Endodermal cell (in vitro differentiated cells): ENCODE measurements at regions not wholly inside any gene's neighbourhood (a gene's known extent, or its start where the extent isn't known, plus 50 kb on each side); places are given as distances from the start of the nearest gene placed in this dataset.

ENCODE experiments used
- DNase-seq: peaks from one replicate; pipeline ENCODE4 v3.0.0-alpha.2; 2017
- H3K27ac ChIP-seq: 2 replicates; pipeline ENCODE4 v1.5.1; 2013; ENCODE audit warnings: mild to moderate bottlenecking, low read depth, low read length, moderate library complexity
- H3K27me3 ChIP-seq: 2 replicates; pipeline ENCODE4 v1.6.1; 2013; ENCODE audit warnings: mild to moderate bottlenecking, low read length, moderate library complexity; ENCODE audit not compliant: insufficient read depth, control insufficient read depth, poor library complexity, severe bottlenecking
- H3K36me3 ChIP-seq: 2 replicates; pipeline ENCODE4 v1.7.0; 2013; ENCODE audit warnings: mild to moderate bottlenecking, low read length, moderate library complexity; ENCODE audit not compliant: control insufficient read depth, insufficient read depth
- H3K4me1 ChIP-seq: one replicate; pipeline ENCODE4 v1.7.0; 2013; ENCODE audit warnings: low read length; ENCODE audit not compliant: control insufficient read depth, insufficient read depth
- H3K4me3 ChIP-seq: 2 replicates; pipeline ENCODE4 v1.5.1; 2013; ENCODE audit warnings: mild to moderate bottlenecking, low read length, moderate library complexity
- H3K9ac ChIP-seq: 2 replicates; pipeline ENCODE4 v1.6.1; 2013; ENCODE audit warnings: mild to moderate bottlenecking, low read length, moderate library complexity; ENCODE audit not compliant: poor library complexity, severe bottlenecking; ENCODE audit errors: extremely low read depth
- H3K9me3 ChIP-seq: 2 replicates; pipeline ENCODE4 v1.6.1; 2013; ENCODE audit warnings: mild to moderate bottlenecking, low read length, moderate library complexity; ENCODE audit not compliant: control insufficient read depth
- H3K27ac Mint-ChIP-seq: 2 replicates; pipeline ENCODE4 v1.8.0; 2020; ENCODE audit warnings: mixed read lengths
- H3K27me3 Mint-ChIP-seq: 2 replicates; pipeline ENCODE4 v1.8.0; 2021; ENCODE audit warnings: mild to moderate bottlenecking, mixed read lengths; ENCODE audit not compliant: insufficient read depth
- H3K36me3 Mint-ChIP-seq: 2 replicates; pipeline ENCODE4 v1.8.0; 2020; ENCODE audit warnings: low read depth, mixed read lengths
- H3K4me1 Mint-ChIP-seq: 2 replicates; pipeline ENCODE4 v1.8.0; 2020; ENCODE audit warnings: mixed read lengths
- H3K4me3 Mint-ChIP-seq: 2 replicates; pipeline ENCODE4 v1.8.0; 2020; ENCODE audit warnings: mild to moderate bottlenecking, moderate library complexity, mixed read lengths
- H3K9me3 Mint-ChIP-seq: 2 replicates; pipeline ENCODE4 v1.8.0; 2020; ENCODE audit warnings: mild to moderate bottlenecking, mixed read lengths
- WGBS, 2 experiments: methylation state at CpG; one replicate each; pipeline versions ENCODE4 v1.1.5 to v1.1.7; 2013; ENCODE audit warnings: missing lambda C conversion rate in 2 of 2, mixed read lengths in 1 of 2; ENCODE audit not compliant: insufficient coverage in 1 of 2, insufficient read length in 1 of 2; 5-methylcytosine and 5-hydroxymethylcytosine counted together
- TF ChIP-seq, protein P1 (sequence below): fragments of 200-600 bp; sonication (generic); conservative IDR thresholded peaks from 2 replicates; pipeline ENCODE4 v1.5.0; 2021; ENCODE audit warnings: antibody characterized with exemption, mild to moderate bottlenecking

DNA sequence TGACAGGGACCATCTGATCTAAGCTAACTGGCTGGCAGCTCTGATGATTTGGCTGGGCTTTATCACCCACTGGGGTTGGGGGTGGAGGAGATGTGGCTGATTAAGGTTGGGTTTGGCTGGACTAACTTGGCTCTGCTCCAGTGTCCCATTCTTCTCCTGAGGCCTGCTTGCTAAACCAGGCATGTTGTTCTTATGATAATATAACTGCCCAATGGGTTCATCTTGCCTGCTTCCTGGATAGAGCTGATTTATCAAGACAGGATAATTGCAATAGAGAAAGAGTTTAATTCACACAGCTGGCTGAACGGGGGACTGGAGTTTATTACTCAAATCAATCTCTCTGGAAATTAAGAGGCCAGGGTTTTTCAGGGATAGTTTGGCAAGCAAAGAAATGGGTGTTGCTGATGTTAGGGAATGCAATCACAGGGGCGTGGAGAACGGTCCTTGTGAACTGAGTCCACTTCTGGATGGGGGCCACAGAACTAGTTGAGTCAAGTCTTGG lies 150.4 kb downstream of the PTH2R start:
- H3K4me1 Mint-ChIP-seq: peaks cover 22% of the 10 kb centered on the region
- H3K27ac Mint-ChIP-seq: no peak overlapping the region
- TF ChIP-seq, protein P1, sequence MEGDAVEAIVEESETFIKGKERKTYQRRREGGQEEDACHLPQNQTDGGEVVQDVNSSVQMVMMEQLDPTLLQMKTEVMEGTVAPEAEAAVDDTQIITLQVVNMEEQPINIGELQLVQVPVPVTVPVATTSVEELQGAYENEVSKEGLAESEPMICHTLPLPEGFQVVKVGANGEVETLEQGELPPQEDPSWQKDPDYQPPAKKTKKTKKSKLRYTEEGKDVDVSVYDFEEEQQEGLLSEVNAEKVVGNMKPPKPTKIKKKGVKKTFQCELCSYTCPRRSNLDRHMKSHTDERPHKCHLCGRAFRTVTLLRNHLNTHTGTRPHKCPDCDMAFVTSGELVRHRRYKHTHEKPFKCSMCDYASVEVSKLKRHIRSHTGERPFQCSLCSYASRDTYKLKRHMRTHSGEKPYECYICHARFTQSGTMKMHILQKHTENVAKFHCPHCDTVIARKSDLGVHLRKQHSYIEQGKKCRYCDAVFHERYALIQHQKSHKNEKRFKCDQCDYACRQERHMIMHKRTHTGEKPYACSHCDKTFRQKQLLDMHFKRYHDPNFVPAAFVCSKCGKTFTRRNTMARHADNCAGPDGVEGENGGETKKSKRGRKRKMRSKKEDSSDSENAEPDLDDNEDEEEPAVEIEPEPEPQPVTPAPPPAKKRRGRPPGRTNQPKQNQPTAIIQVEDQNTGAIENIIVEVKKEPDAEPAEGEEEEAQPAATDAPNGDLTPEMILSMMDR: no peak
- WGBS, 2 experiments: 93 to 94% methylated on average over 3 of the region's 3 CpGs
- H3K27me3 Mint-ChIP-seq: no peaks in the 10 kb centered on the region
- H3K9me3 ChIP-seq: peaks cover 2% of the 10 kb centered on the region
- H3K27ac ChIP-seq: no peak overlapping the region
- H3K4me3 Mint-ChIP-seq: no peak overlapping the region
- no peak for DNase-seq
- H3K4me1 ChIP-seq: peaks cover 9% of the 10 kb centered on the region
- H3K36me3 ChIP-seq: no peaks in the 10 kb centered on the region
- H3K4me3 ChIP-seq: no peak overlapping the region
- H3K9ac ChIP-seq: no peak overlapping the region
- no peaks in the 10 kb centered on the region for H3K27me3 ChIP-seq
- peaks cover 15% of the 10 kb centered on the region for H3K9me3 Mint-ChIP-seq
- H3K36me3 Mint-ChIP-seq: no peaks in the 10 kb centered on the region

DNA sequence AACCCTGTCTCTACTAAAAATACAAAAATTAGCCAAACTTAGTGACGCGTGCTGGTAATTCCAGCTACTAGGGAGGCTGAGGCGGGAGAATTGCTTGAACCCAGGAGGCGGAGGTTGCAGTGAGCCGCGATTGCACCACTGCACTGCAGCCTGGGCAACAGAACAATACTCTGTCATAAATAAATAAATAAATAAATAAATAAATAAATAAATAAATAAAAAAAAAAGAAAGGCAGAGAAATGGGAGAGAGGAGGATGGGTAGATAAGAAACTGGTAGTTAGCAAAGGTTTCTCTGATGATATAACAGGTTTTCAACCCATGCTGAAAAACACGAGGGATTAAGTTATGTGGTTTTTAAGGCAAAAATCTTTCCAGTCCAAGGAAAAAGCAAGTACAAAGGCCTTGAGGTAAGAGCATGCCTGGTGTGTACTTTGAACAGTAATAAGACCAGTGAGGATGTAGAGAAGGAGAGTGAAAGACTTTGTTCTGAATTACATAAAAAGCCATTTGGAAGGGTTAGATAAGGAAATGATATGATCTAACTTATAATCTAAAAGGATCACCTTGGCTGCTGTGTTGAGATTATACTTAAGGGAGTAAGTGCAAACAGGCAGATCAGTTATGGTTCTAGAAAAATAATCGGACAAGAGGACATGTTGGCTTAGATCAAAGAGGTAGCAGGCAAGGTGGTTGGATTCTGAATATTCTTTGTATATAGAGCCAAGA lies 159.3 kb downstream of the PTH2R start:
- no peaks in the 10 kb centered on the region for H3K4me1 ChIP-seq
- Mint-ChIP-seq H3K27me3 (no peaks in the 10 kb centered on the region), H3K36me3 (no peaks in the 10 kb centered on the region), H3K4me1 (no peaks in the 10 kb centered on the region), H3K4me3 (no peak overlapping the region), H3K9me3 (peaks cover 21% of the 10 kb centered on the region), H3K27ac (no peak overlapping the region)
- whole genome bisulfite sequencing, 2 experiments: 91 to 98% methylated on average over 5 to 8 of the region's 8 CpGs
- H3K9ac ChIP-seq: no peak overlapping the region
- H3K9me3 ChIP-seq: peaks cover 6% of the 10 kb centered on the region
- TF ChIP-seq, protein P1: no peak
- H3K27me3 ChIP-seq: no peaks in the 10 kb centered on the region
- H3K4me3 ChIP-seq: no peak overlapping the region
- no peaks in the 10 kb centered on the region for H3K36me3 ChIP-seq
- H3K27ac ChIP-seq: no peak overlapping the region
- DNase-seq: no peak

DNA sequence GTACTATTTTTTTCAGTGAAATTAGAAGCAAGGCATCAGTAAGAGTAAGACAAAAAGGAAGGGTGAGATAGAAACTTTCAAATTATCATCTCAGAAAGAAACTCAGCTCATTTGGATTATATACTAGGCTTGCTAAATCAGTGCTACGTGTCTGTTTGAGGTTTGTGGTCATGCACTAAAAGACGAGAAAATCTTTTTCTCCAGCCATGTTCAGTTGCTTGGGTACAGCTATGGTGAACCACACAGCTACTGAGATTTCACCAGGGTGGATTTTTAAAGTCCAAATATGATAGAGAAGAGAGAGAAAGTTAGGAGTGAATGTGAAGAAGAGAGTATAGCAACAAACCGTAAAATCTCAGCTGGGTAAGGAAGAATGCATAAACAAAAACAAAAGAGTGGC lies 161.6 kb downstream of the PTH2R start:
- Histone ChIP-seq H3K36me3 (no peaks in the 10 kb centered on the region), H3K4me1 (no peaks in the 10 kb centered on the region)

More for the DNA sequence above, 161.6 kb downstream of the PTH2R start:
- H3K36me3 Mint-ChIP-seq: no peaks in the 10 kb centered on the region
- TF ChIP-seq, protein P1: no peak
- Histone ChIP-seq H3K9ac (no peak overlapping the region), H3K27ac (no peak overlapping the region), H3K4me3 (no peak overlapping the region), H3K27me3 (no peaks in the 10 kb centered on the region), H3K9me3 (no peaks in the 10 kb centered on the region)
- 84 to 94% methylated on average over 3 of the region's 3 CpGs for WGBS, 2 experiments
- H3K9me3 Mint-ChIP-seq: peaks cover 6% of the 10 kb centered on the region
- no peak overlapping the region for H3K27ac Mint-ChIP-seq
- DNase-seq: no peak
- H3K4me1 Mint-ChIP-seq: peaks cover 2% of the 10 kb centered on the region
- no peak overlapping the region for H3K4me3 Mint-ChIP-seq
- peaks cover 4% of the 10 kb centered on the region for H3K27me3 Mint-ChIP-seq
